ENCODE measurements at regions not wholly inside any gene's neighbourhood (a gene's known extent, or its start where the extent isn't known, plus 50 kb on each side); places are given as distances from the start of the nearest gene placed in this dataset.

- TF ChIP-seq, protein P1, sequence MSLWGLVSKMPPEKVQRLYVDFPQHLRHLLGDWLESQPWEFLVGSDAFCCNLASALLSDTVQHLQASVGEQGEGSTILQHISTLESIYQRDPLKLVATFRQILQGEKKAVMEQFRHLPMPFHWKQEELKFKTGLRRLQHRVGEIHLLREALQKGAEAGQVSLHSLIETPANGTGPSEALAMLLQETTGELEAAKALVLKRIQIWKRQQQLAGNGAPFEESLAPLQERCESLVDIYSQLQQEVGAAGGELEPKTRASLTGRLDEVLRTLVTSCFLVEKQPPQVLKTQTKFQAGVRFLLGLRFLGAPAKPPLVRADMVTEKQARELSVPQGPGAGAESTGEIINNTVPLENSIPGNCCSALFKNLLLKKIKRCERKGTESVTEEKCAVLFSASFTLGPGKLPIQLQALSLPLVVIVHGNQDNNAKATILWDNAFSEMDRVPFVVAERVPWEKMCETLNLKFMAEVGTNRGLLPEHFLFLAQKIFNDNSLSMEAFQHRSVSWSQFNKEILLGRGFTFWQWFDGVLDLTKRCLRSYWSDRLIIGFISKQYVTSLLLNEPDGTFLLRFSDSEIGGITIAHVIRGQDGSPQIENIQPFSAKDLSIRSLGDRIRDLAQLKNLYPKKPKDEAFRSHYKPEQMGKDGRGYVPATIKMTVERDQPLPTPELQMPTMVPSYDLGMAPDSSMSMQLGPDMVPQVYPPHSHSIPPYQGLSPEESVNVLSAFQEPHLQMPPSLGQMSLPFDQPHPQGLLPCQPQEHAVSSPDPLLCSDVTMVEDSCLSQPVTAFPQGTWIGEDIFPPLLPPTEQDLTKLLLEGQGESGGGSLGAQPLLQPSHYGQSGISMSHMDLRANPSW (CRISPR knock-in tag; conservative IDR thresholded peaks at IDR 0.05; ENCODE audit: low read depth): no peak
- TF ChIP-seq CTCF (IDR thresholded peaks at IDR 0.05) (no peak), IRF1 (CRISPR knock-in tag; IDR thresholded peaks at IDR 0.05) (no peak), IRF2 (CRISPR knock-in tag; IDR thresholded peaks at IDR 0.05; ENCODE audit: borderline replicate concordance, low read depth) (no peak), FOXP1 (CRISPR knock-in tag; IDR thresholded peaks at IDR 0.05; ENCODE audit: borderline replicate concordance) (no peak), TEAD4 (CRISPR knock-in tag; IDR thresholded peaks at IDR 0.05) (no peak)
- TF ChIP-seq, protein P2, sequence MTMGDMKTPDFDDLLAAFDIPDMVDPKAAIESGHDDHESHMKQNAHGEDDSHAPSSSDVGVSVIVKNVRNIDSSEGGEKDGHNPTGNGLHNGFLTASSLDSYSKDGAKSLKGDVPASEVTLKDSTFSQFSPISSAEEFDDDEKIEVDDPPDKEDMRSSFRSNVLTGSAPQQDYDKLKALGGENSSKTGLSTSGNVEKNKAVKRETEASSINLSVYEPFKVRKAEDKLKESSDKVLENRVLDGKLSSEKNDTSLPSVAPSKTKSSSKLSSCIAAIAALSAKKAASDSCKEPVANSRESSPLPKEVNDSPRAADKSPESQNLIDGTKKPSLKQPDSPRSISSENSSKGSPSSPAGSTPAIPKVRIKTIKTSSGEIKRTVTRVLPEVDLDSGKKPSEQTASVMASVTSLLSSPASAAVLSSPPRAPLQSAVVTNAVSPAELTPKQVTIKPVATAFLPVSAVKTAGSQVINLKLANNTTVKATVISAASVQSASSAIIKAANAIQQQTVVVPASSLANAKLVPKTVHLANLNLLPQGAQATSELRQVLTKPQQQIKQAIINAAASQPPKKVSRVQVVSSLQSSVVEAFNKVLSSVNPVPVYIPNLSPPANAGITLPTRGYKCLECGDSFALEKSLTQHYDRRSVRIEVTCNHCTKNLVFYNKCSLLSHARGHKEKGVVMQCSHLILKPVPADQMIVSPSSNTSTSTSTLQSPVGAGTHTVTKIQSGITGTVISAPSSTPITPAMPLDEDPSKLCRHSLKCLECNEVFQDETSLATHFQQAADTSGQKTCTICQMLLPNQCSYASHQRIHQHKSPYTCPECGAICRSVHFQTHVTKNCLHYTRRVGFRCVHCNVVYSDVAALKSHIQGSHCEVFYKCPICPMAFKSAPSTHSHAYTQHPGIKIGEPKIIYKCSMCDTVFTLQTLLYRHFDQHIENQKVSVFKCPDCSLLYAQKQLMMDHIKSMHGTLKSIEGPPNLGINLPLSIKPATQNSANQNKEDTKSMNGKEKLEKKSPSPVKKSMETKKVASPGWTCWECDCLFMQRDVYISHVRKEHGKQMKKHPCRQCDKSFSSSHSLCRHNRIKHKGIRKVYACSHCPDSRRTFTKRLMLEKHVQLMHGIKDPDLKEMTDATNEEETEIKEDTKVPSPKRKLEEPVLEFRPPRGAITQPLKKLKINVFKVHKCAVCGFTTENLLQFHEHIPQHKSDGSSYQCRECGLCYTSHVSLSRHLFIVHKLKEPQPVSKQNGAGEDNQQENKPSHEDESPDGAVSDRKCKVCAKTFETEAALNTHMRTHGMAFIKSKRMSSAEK (CRISPR knock-in tag; IDR thresholded peaks at IDR 0.05; ENCODE audit: borderline replicate concordance): no peak
- TF ChIP-seq, protein P3, sequence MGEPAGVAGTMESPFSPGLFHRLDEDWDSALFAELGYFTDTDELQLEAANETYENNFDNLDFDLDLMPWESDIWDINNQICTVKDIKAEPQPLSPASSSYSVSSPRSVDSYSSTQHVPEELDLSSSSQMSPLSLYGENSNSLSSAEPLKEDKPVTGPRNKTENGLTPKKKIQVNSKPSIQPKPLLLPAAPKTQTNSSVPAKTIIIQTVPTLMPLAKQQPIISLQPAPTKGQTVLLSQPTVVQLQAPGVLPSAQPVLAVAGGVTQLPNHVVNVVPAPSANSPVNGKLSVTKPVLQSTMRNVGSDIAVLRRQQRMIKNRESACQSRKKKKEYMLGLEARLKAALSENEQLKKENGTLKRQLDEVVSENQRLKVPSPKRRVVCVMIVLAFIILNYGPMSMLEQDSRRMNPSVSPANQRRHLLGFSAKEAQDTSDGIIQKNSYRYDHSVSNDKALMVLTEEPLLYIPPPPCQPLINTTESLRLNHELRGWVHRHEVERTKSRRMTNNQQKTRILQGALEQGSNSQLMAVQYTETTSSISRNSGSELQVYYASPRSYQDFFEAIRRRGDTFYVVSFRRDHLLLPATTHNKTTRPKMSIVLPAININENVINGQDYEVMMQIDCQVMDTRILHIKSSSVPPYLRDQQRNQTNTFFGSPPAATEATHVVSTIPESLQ (CRISPR knock-in tag; IDR thresholded peaks at IDR 0.05): no peak
Measured at GRCh38 chr3:110343376-110343775, 728.2 kb upstream of the NECTIN3 start.

Measured in WTC11 (cell line).